Urinary bladder (tissue), 3 donors: ENCODE measurements at regions not wholly inside any gene's neighbourhood (a gene's known extent, or its start where the extent isn't known, plus 50 kb on each side); places are given as distances from the start of the nearest gene placed in this dataset.

Experiments used
- DNase-seq: peaks from one replicate; pipeline ENCODE4 v3.0.0-alpha.2; 2015; ENCODE audit errors: extremely low spot score
- H3K27ac ChIP-seq: one replicate; pipeline ENCODE4 v1.5.1; 2013; ENCODE audit warnings: low read depth, mild to moderate bottlenecking, moderate library complexity
- H3K36me3 ChIP-seq: one replicate; pipeline ENCODE4 v1.6.1; 2013; ENCODE audit warnings: mild to moderate bottlenecking, moderate library complexity; ENCODE audit not compliant: insufficient read depth
- H3K4me1 ChIP-seq: one replicate; pipeline ENCODE4 v1.6.1; 2013; ENCODE audit warnings: mild to moderate bottlenecking, moderate library complexity; ENCODE audit not compliant: insufficient read depth
- H3K4me3 ChIP-seq: one replicate; pipeline ENCODE4 v1.5.1; 2013; ENCODE audit warnings: low read depth, low read length
- WGBS: extraction: QIAGEN DNeasy Blood & Tissue Kit; methylation state at CpG from one replicate; pipeline ENCODE4 v1.1.7; 2013; 5-methylcytosine and 5-hydroxymethylcytosine counted together
- donor health status: healthy with polysubstance abuse.
- donor health status: healthy.

- H3K27ac ChIP-seq, result no peak overlapping the region
- H3K36me3 ChIP-seq, result no peaks in the 10 kb centered on the region
- WGBS, result 77% methylated on average over 8 of the region's 8 CpGs
- no peaks in the 10 kb centered on the region for H3K4me1 ChIP-seq
- DNase-seq, result no peak
- no peak overlapping the region for H3K4me3 ChIP-seq
These were observed 396.5 kb downstream of the IRS2 start for GRCh38 chr13:109389892-109390345.

GRCh38 chr13:109389456-109389855 lies 396.9 kb downstream of the IRS2 start:
- Histone ChIP-seq H3K27ac (no peak overlapping the region), H3K4me1 (no peaks in the 10 kb centered on the region), H3K4me3 (no peak overlapping the region), H3K36me3 (no peaks in the 10 kb centered on the region)
- 90% methylated on average over 5 of the region's 5 CpGs for WGBS
- DNase-seq, result no peak

- Histone ChIP-seq H3K36me3 (no peaks in the 10 kb centered on the region), H3K4me3 (no peak overlapping the region), H3K4me1 (no peaks in the 10 kb centered on the region), H3K27ac (no peak overlapping the region)
- WGBS, result 83% methylated on average over 7 of the region's 7 CpGs
- no peak for DNase-seq
These were observed 398.9 kb downstream of the IRS2 start for GRCh38 chr13:109387471-109387870.

GRCh38 chr13:109385242-109385560 lies 401.2 kb downstream of the IRS2 start:
- H3K27ac ChIP-seq, result no peak overlapping the region
- no peaks in the 10 kb centered on the region for H3K36me3 ChIP-seq
- no peak overlapping the region for H3K4me3 ChIP-seq
- no peak for DNase-seq
- no peaks in the 10 kb centered on the region for H3K4me1 ChIP-seq
- 66% methylated on average over 7 of the region's 7 CpGs for WGBS

- H3K36me3 ChIP-seq, result no peaks in the 10 kb centered on the region
These were observed 401.7 kb downstream of the IRS2 start for GRCh38 chr13:109384491-109385241.

GRCh38 chr13:109383683-109384082 lies 402.7 kb downstream of the IRS2 start:
- no peak overlapping the region for H3K27ac ChIP-seq
- H3K36me3 ChIP-seq, result no peaks in the 10 kb centered on the region
- no peak for DNase-seq
- H3K4me1 ChIP-seq, result no peaks in the 10 kb centered on the region
- no peak overlapping the region for H3K4me3 ChIP-seq
- 76% methylated on average over 1 of the region's 1 CpG for WGBS

More at GRCh38 chr13:109384491-109385241, 401.7 kb downstream of the IRS2 start:
- Histone ChIP-seq H3K4me3 (no peak overlapping the region), H3K4me1 (no peaks in the 10 kb centered on the region), H3K27ac (no peak overlapping the region)
- DNase-seq, result no peak
- WGBS, result 68% methylated on average over 7 of the region's 7 CpGs

GRCh38 chr13:109381546-109382180 lies 404.7 kb downstream of the IRS2 start:
- no peak for DNase-seq
- no peaks in the 10 kb centered on the region for H3K36me3 ChIP-seq
- H3K27ac ChIP-seq, result no peak overlapping the region
- WGBS, result 42% methylated on average over 5 of the region's 5 CpGs
- no peak overlapping the region for H3K4me3 ChIP-seq
- no peaks in the 10 kb centered on the region for H3K4me1 ChIP-seq

GRCh38 chr13:109380457-109380856 lies 405.9 kb downstream of the IRS2 start:
- Histone ChIP-seq H3K27ac (no peak overlapping the region), H3K36me3 (no peaks in the 10 kb centered on the region), H3K4me3 (no peak overlapping the region), H3K4me1 (no peaks in the 10 kb centered on the region)
- 92% methylated on average over 7 of the region's 7 CpGs for WGBS
- DNase-seq, result no peak

- WGBS, result 63% methylated on average over 3 of the region's 3 CpGs
- H3K36me3 ChIP-seq, result no peaks in the 10 kb centered on the region
- H3K27ac ChIP-seq, result no peak overlapping the region
- no peak for DNase-seq
- no peaks in the 10 kb centered on the region for H3K4me1 ChIP-seq
- H3K4me3 ChIP-seq, result no peak overlapping the region
These were observed 406.5 kb downstream of the IRS2 start for GRCh38 chr13:109379930-109380329.

- Histone ChIP-seq H3K4me3 (no peak overlapping the region), H3K27ac (no peak overlapping the region), H3K36me3 (no peaks in the 10 kb centered on the region), H3K4me1 (no peaks in the 10 kb centered on the region)
- DNase-seq, result no peak
- 78% methylated on average over 9 of the region's 9 CpGs for WGBS
These were observed 409.4 kb downstream of the IRS2 start for GRCh38 chr13:109376936-109377335.

GRCh38 chr13:109374609-109375200 lies 411.7 kb downstream of the IRS2 start:
- Histone ChIP-seq H3K4me3 (no peak overlapping the region), H3K27ac (no peak overlapping the region), H3K36me3 (no peaks in the 10 kb centered on the region), H3K4me1 (no peaks in the 10 kb centered on the region)
- WGBS, result 41% methylated on average over 11 of the region's 11 CpGs
- DNase-seq, result no peak

- Histone ChIP-seq H3K4me1 (no peaks in the 10 kb centered on the region), H3K36me3 (no peaks in the 10 kb centered on the region), H3K27ac (no peak overlapping the region), H3K4me3 (no peak overlapping the region)
- DNase-seq, result no peak
- WGBS, result 93% methylated on average over 6 of the region's 6 CpGs
These were observed 413.7 kb downstream of the IRS2 start for GRCh38 chr13:109372666-109373065.

GRCh38 chr13:109371066-109371465 lies 415.3 kb downstream of the IRS2 start:
- H3K4me1 ChIP-seq, result no peaks in the 10 kb centered on the region
- no peak for DNase-seq
- no peak overlapping the region for H3K4me3 ChIP-seq
- no peak overlapping the region for H3K27ac ChIP-seq
- 79% methylated on average over 8 of the region's 8 CpGs for WGBS
- H3K36me3 ChIP-seq, result no peaks in the 10 kb centered on the region

GRCh38 chr13:109370496-109370895 lies 415.9 kb downstream of the IRS2 start:
- no peak overlapping the region for H3K4me3 ChIP-seq
- no peak for DNase-seq
- 90% methylated on average over 10 of the region's 10 CpGs for WGBS
- no peaks in the 10 kb centered on the region for H3K4me1 ChIP-seq
- no peak overlapping the region for H3K27ac ChIP-seq
- no peaks in the 10 kb centered on the region for H3K36me3 ChIP-seq
